ENCODE measurements at regions not wholly inside any gene's neighbourhood (a gene's known extent, or its start where the extent isn't known, plus 50 kb on each side); places are given as distances from the start of the nearest gene placed in this dataset.

DNA sequence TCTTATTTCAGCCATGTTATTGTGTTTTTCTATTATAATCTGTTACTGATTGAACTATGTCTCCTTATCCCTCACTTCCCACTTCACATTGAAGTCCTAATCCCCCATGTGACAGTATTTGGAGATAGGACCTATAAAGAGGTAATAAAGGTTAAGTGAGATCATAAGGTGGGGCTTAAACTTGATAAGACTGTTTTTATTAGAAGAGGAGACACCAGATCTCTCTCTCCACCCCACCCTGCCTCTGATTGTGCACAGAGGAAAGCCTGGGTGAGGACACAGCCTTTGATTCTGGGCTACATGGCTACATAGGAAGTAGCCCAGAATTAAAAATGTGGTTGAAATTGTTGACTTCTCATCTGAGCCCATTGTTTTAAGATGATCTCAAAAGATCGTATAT lies 414.7 kb downstream of the SLC16A7 start:
- TF ChIP-seq EZH2 (IDR thresholded peaks at IDR 0.05; ENCODE audit: insufficient read depth, poor library complexity, severe bottlenecking): no peak
- TF ChIP-seq EZH2phosphoT487 (IDR thresholded peaks at IDR 0.05; ENCODE audit: insufficient read depth, low read depth): no peak
